Activated CD4-positive, alpha-beta memory T cell treated with anti-CD3 and anti-CD28 coated beads for 36 hours (primary cell): ENCODE measurements at regions not wholly inside any gene's neighbourhood (a gene's known extent, or its start where the extent isn't known, plus 50 kb on each side); places are given as distances from the start of the nearest gene placed in this dataset.
A peak's percentile ranks its signal among the peaks of the same experiment; 100 is the strongest.

Experiments
- CTCF ChIA-PET: fragments of 350-600 bp; sonication (Branson Sonifier 250); formaldehyde crosslinking; loops from one replicate; lab custom pipeline; 2021; ENCODE audit warnings: antibody characterized with exemption, inconsistent platforms; lab: Charles Lee
- POLR2A ChIA-PET: fragments of 350-600 bp; sonication (Branson Sonifier 250); formaldehyde crosslinking; loops from one replicate; lab custom pipeline; 2021; ENCODE audit warnings: antibody characterized with exemption; lab: Charles Lee
- DNase-seq: peaks from one replicate; pipeline ENCODE4 v3.0.0-alpha.2; 2020
- H3K27ac Mint-ChIP-seq: one replicate; pipeline ENCODE4 v1.8.0; 2021; ENCODE audit warnings: mixed read lengths
- H3K27me3 Mint-ChIP-seq: one replicate; pipeline ENCODE4 v1.8.0; 2021; ENCODE audit warnings: mixed read lengths
- H3K36me3 Mint-ChIP-seq: one replicate; pipeline ENCODE4 v1.8.0; 2021; ENCODE audit warnings: mixed read lengths
- H3K4me1 Mint-ChIP-seq: one replicate; pipeline ENCODE4 v1.8.0; 2021; ENCODE audit warnings: low read depth, mixed read lengths
- H3K4me3 Mint-ChIP-seq: one replicate; pipeline ENCODE4 v1.8.0; 2021; ENCODE audit warnings: mild to moderate bottlenecking, mixed read lengths
- H3K9me3 Mint-ChIP-seq: one replicate; pipeline ENCODE4 v1.8.0; 2021; ENCODE audit warnings: mixed read lengths
- intact Hi-C: fragments of 100-400 bp; cut with micrococcal nuclease; formaldehyde crosslinking; loops from one replicate; pipeline ENCODE4 v1.15.1; 2023

DNA sequence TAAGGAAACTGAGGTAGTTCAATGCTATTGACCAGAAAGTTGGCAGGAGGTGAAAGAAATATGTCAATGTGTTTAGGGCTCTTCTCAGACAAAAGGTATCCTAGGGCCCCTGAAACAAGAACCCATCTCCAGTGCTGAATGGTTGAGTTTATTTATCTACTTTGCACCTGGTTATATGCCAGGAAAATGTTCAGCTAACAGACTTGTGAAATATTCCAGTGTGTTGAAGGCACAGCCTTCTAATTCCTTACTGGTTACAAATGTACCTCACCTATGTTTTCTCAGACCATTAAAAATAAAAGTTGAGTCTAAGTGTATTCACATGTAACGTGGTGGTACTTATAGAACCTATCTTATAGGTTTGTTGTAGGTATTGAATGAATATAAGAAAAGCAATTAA is 511.7 kb upstream of the SEL1L start:
- no peaks in the 10 kb centered on the region for H3K27me3 Mint-ChIP-seq
- POLR2A ChIA-PET = no interaction called here
- CTCF ChIA-PET = no interaction called here
- DNase-seq = no peak
- peaks cover 3% of the 10 kb centered on the region for H3K9me3 Mint-ChIP-seq
- H3K4me3 Mint-ChIP-seq = no peak overlapping the region
- H3K27ac Mint-ChIP-seq = no peak overlapping the region
- no peaks in the 10 kb centered on the region for H3K4me1 Mint-ChIP-seq
- intact Hi-C loops = no loop called here
- no peaks in the 10 kb centered on the region for H3K36me3 Mint-ChIP-seq

DNA sequence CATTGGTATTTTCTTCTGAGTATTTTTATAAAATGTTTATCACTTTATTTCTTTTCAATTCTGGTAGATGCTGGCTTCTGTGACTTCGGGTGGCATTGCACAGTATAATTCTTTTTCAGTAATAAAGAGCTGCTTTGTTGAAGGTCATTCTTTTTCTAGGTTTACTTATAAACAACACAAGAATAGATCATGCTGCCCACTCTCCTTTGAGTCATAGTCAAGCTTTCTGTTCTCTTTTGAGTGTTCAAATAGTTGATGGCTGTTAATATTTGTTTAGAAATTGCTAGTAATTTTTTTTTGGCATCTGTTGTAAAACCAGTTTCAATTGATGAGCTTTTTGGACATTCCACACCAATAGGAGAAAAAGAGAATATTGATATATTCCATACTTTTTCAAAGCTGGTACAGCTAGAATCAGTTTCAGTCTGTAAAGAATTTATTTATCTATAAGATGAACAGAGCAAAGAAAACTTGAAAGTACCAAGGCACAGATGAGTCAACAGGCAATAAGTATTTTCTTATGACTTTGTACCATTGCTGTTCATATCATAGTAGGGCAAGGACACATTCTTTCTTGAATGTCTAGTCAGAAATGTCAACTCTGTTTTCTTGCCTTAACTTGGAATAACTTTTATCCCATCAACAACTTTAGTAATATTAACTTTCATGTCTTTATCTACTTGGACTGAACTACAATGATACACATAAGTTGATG is 513.0 kb upstream of the SEL1L start:
- ChIA-PET CTCF (no interaction called here), POLR2A (no interaction called here)
- peaks cover 3% of the 10 kb centered on the region for H3K9me3 Mint-ChIP-seq
- intact Hi-C loops = no loop called here
- no peak overlapping the region for H3K27ac Mint-ChIP-seq
- no peaks in the 10 kb centered on the region for H3K27me3 Mint-ChIP-seq
- no peaks in the 10 kb centered on the region for H3K36me3 Mint-ChIP-seq
- H3K4me3 Mint-ChIP-seq = no peak overlapping the region
- DNase-seq = no peak
- no peaks in the 10 kb centered on the region for H3K4me1 Mint-ChIP-seq

DNA sequence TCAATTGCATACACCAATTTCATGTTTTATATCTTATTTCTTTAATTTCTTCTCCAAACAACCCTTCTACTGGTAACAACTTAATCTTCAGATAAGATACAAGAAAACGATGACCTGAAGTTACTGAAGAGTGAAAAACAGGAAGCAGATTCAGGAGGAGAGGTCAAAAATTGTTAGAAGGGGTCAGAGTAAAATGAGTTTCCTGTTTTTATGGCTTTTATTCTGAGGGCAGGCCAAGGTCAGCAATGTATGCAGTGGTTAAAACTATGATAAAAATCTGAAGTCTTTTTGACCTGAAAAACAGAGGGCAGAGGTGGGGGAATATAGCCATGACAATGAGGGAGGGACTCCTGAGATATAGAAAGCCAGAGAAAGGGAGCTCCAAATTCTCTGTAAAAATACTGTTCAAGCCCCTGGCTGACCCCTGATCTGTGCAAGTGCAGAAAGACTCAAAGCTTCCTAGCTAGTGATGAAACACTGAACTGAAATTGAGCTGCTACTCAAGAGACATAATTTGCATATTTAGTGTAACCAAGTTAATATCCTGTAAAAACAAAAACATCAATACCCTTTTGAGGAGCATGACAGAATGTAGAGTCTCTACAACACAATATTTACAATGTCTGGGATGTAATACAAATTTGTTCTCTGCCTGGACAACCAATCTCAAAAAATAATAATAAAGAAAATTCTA is 514.3 kb upstream of the SEL1L start:
- intact Hi-C loops = no loop called here
- no peak overlapping the region for H3K27ac Mint-ChIP-seq
- peaks cover 3% of the 10 kb centered on the region for H3K9me3 Mint-ChIP-seq
- POLR2A ChIA-PET = no interaction called here
- CTCF ChIA-PET = no interaction called here
- no peak for DNase-seq
- H3K4me1 Mint-ChIP-seq = no peaks in the 10 kb centered on the region
- H3K27me3 Mint-ChIP-seq = no peaks in the 10 kb centered on the region
- no peaks in the 10 kb centered on the region for H3K36me3 Mint-ChIP-seq
- H3K4me3 Mint-ChIP-seq = no peak overlapping the region

DNA sequence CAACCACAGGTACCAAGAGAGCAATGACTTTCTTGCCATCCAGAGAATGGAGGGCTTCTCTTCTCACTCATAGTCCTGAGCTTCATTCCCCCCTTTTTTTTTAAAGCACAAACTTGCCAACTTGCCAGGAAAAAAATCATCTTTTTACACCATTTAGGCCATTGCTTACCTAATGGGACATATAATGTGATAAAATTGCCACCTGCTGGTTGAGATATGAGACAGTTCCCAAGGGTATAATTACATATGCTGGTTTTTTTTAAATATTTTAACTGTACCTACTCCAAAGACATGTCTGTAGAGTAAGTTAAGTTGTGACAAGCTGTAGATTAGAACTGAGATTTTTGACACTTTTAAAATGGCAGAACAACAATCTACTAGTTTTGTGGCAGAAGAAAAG is 519.1 kb upstream of the SEL1L start:
- no peak overlapping the region for H3K27ac Mint-ChIP-seq
- no peaks in the 10 kb centered on the region for H3K4me1 Mint-ChIP-seq
- intact Hi-C loops = no loop called here
- H3K9me3 Mint-ChIP-seq = no peaks in the 10 kb centered on the region
- H3K36me3 Mint-ChIP-seq = no peaks in the 10 kb centered on the region
- no peaks in the 10 kb centered on the region for H3K27me3 Mint-ChIP-seq
- ChIA-PET POLR2A (no interaction called here), CTCF (no interaction called here)
- DNase-seq = no peak
- no peak overlapping the region for H3K4me3 Mint-ChIP-seq

DNA sequence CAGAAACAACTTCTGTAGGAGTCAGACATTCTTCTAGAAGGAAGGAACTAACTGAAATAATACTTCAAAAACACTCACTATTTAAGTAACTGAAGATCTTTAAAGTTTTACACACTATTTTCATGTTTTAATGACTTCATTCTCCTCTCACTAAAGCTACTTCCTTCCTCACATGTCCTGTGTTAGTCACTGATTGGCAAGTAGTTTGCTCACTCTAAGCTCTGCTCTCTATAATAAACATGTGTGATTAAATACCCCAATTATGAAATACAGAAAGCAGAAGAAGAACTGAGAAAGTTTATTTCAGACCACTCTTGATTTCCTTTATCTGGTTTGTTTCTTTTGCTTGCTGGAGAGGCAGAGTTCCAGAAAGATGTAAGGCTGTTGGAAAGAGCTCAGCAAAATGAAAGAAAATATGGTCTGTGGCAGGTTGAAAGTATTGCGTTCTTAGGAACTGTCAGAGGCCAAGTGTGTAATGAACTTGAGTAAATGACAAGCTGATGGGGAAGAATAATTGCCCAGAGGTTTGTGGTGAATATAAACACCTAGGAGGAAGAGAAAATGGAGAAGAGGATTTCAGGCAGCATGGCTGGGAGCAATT is 522.0 kb upstream of the SEL1L start:
- ChIA-PET POLR2A (no interaction called here), CTCF (no interaction called here)
- intact Hi-C loops = no loop called here
- no peak overlapping the region for H3K27ac Mint-ChIP-seq
- no peaks in the 10 kb centered on the region for H3K36me3 Mint-ChIP-seq
- no peak overlapping the region for H3K4me3 Mint-ChIP-seq
- no peaks in the 10 kb centered on the region for H3K9me3 Mint-ChIP-seq
- no peak for DNase-seq
- H3K4me1 Mint-ChIP-seq = no peaks in the 10 kb centered on the region
- no peaks in the 10 kb centered on the region for H3K27me3 Mint-ChIP-seq

DNA sequence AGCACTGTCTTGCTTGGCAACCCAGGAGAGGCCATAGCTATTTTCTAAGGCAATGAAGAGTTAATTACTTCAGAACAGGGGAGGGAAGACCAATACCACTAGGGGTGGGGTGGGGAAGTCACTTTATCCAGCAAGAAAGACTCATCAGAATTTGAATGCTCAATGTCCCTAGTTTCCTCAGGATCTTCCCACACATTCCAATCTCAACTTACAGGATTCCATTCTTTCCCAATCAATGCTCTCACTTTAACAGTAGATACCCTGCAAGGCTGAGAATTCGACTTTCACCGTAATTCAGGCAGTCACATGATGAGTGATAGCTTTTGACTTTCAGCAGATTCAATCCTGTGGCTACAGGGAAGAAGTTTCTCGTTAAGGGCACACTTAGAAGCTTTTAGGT is 526.6 kb upstream of the SEL1L start:
- intact Hi-C loops = no loop called here
- ChIA-PET CTCF (no interaction called here), POLR2A (no interaction called here)
- Mint-ChIP-seq H3K27ac (no peak overlapping the region), H3K4me1 (no peaks in the 10 kb centered on the region), H3K4me3 (no peak overlapping the region), H3K27me3 (no peaks in the 10 kb centered on the region), H3K9me3 (peaks cover 17% of the 10 kb centered on the region), H3K36me3 (no peaks in the 10 kb centered on the region)
- no peak for DNase-seq

DNA sequence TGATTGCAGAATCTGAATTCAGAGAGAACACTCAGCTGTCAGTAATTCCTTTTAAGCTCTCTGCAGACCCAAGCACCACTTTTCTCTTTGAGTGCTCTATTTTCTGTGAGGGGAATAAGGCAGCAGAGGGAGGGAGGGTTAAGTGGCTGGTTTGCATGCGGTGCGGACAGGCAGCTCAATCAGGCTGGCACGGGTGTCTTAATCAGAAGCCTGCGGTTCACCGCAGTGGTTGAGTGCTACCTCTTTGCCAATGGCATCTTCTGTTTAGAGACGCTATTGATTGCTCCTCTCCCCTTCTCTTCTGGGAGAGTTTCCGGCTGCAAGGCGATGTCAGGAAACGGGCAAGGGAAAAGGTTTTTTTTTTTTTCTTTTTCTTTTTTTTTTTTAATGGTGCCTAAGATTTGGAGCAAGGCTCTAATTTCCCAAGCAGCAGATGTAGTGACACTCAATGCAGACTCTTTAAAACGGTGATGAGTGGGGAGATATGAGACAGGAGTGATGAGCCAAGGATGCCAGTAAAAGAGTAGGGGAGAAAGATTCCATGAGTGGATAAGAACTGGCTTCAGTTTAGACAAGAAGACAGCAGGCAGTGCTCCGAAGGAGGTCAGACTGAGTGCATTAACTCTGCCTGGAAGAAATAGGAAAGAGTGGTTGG is 533.7 kb upstream of the SEL1L start:
- Mint-ChIP-seq H3K4me1 (no peaks in the 10 kb centered on the region), H3K9me3 (peaks cover 26% of the 10 kb centered on the region), H3K36me3 (no peaks in the 10 kb centered on the region), H3K27me3 (no peaks in the 10 kb centered on the region), H3K27ac (no peak overlapping the region), H3K4me3 (no peak overlapping the region)
- intact Hi-C loops = no loop called here
- CTCF ChIA-PET = no interaction called here
- POLR2A ChIA-PET = no interaction called here
- DNase-seq = no peak

DNA sequence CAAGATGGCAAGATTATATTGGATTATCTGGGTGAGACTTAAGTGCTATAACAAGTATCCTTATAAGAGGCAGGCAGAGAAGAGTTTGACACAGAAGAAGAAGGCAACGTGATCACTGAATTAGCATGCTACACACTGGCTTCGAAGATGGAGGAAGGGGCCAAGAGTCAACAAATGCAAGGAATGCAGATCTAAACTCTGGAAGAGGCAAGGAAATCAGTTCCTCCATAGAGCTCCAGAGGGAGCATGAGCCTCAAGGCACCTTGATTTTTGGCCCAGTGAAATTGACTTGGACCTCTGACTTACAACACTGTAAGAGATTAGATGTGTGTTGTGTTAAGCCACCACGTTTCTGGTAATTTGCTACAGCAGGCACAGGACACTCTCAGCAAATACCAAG is 536.4 kb upstream of the SEL1L start:
- Mint-ChIP-seq H3K4me3 (no peak overlapping the region), H3K27ac (no peak overlapping the region), H3K4me1 (no peaks in the 10 kb centered on the region), H3K9me3 (peaks cover 13% of the 10 kb centered on the region), H3K36me3 (no peaks in the 10 kb centered on the region), H3K27me3 (no peaks in the 10 kb centered on the region)
- ChIA-PET CTCF (no interaction called here), POLR2A (no interaction called here)
- intact Hi-C loops = no loop called here
- no peak for DNase-seq

DNA sequence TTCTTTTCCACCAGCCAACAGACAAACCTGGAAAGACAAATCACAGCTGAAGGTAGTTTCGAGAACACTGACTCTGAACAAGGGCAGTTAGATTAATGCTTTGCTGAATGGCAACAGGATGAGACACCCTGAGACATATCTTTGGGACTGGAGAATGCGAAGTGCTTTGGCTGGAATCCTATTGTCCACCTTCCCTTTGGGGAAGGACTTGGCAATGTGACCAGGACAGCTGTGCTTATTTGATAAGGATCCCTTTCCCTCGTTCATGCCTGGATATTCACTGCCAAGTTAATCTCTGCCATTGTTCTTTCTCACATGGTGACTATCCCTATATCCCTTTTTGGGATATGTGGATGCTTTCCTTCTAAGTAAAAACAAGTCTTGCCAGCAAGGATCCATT is 537.1 kb upstream of the SEL1L start:
- peaks cover 13% of the 10 kb centered on the region for H3K9me3 Mint-ChIP-seq
- H3K4me3 Mint-ChIP-seq = no peak overlapping the region
- H3K27ac Mint-ChIP-seq = no peak overlapping the region
- intact Hi-C loops = no loop called here
- ChIA-PET CTCF (no interaction called here), POLR2A (no interaction called here)
- no peaks in the 10 kb centered on the region for H3K36me3 Mint-ChIP-seq
- H3K4me1 Mint-ChIP-seq = no peaks in the 10 kb centered on the region
- DNase-seq = no peak
- no peaks in the 10 kb centered on the region for H3K27me3 Mint-ChIP-seq

DNA sequence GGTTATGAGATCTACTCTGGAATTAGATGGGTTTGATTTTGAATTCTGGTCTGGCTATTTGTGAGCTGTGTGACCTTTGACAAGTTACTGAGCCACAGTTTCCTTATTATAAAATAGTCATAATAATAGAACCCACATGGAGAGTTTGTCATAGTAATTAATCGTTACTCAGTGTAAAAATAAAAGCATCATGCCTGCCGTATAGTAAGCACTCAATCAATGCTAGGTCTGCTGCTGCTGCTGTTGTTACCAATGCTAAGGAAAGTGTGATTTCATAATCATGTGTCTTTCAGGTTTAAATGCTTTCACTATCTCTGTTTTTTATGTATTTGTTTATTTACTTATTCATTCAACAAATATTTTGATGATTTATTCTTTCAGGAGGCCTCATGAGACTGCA is 539.9 kb upstream of the SEL1L start:
- POLR2A ChIA-PET = no interaction called here
- DNase-seq = no peak
- Mint-ChIP-seq H3K27me3 (no peaks in the 10 kb centered on the region), H3K4me1 (no peaks in the 10 kb centered on the region), H3K4me3 (no peak overlapping the region), H3K9me3 (peaks cover 12% of the 10 kb centered on the region), H3K27ac (no peak overlapping the region), H3K36me3 (no peaks in the 10 kb centered on the region)
- intact Hi-C loops = no loop called here
- CTCF ChIA-PET = no interaction called here

DNA sequence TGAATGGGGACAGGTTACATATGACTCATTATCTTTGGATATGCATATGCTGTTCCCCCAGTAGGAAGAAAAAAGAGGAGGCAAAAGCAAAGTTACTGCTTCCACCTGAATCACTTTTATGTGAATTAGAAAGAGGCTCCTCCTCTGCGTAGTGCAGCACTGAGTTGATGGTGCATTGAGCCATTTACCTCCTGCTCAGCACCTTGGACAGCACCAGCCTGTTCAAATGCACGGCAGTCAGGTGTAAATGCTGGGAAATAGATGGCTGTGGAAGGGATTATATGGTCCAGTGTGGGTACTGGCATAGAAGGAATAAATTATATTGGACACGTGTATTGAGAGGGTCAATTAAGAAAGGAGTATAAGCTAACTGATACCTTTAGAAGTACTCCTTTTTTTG is 541.9 kb upstream of the SEL1L start:
- Mint-ChIP-seq H3K27me3 (no peaks in the 10 kb centered on the region), H3K36me3 (no peaks in the 10 kb centered on the region), H3K9me3 (peaks cover 9% of the 10 kb centered on the region), H3K27ac (no peak overlapping the region), H3K4me3 (no peak overlapping the region), H3K4me1 (no peaks in the 10 kb centered on the region)
- CTCF ChIA-PET = no interaction called here
- POLR2A ChIA-PET = no interaction called here
- intact Hi-C loops = no loop called here
- DNase-seq = peak; percentile 16

DNA sequence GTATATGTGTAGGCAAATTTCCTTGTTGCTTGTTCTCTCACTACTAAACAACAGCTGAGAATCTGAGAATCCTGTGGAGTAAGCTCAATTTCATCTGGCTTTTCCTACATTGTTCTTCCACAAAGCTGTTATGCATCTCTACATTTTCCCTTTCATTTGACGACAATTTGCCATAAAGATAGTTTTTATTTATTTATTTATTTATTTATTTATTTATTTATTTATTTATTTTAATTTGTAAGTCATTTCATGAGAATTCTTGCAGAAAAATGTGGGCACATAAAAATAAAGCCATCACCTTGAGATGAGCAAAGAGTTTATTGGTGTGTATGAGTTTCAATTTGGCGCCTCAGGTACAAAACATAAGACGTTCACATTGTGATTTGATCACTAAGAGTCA is 545.9 kb upstream of the SEL1L start:
- H3K4me3 Mint-ChIP-seq = no peak overlapping the region
- ChIA-PET POLR2A (no interaction called here), CTCF (no interaction called here)
- DNase-seq = no peak
- no peaks in the 10 kb centered on the region for H3K27me3 Mint-ChIP-seq
- no peaks in the 10 kb centered on the region for H3K36me3 Mint-ChIP-seq
- intact Hi-C loops = no loop called here
- no peaks in the 10 kb centered on the region for H3K4me1 Mint-ChIP-seq
- H3K9me3 Mint-ChIP-seq = peaks cover 15% of the 10 kb centered on the region
- no peak overlapping the region for H3K27ac Mint-ChIP-seq
